ENCODE measurements at regions not wholly inside any gene's neighbourhood (a gene's known extent, or its start where the extent isn't known, plus 50 kb on each side); places are given as distances from the start of the nearest gene placed in this dataset.

GRCh38 chr2:144632809-144633208, 112.9 kb upstream of the ZEB2 start:
- no peak overlapping the region for H3K4me3 ChIP-seq
- no peaks in the 10 kb centered on the region for H3K27me3 ChIP-seq
- no peak overlapping the region for H3K27ac ChIP-seq
- no peaks in the 10 kb centered on the region for H3K36me3 ChIP-seq
- no peak for TF ChIP-seq POLR2A (IDR thresholded peaks at IDR 0.05)
- TF ChIP-seq CTCF (IDR thresholded peaks at IDR 0.05): no peak
- H3K9me3 ChIP-seq: no peaks in the 10 kb centered on the region
- no peak for DNase-seq
- no peaks in the 10 kb centered on the region for H3K4me1 ChIP-seq

- no peak for TF ChIP-seq CTCF (IDR thresholded peaks at IDR 0.05)
- no peak for TF ChIP-seq POLR2A (IDR thresholded peaks at IDR 0.05)
These were observed 111.7 kb upstream of the ZEB2 start for GRCh38 chr2:144631636-144632035.

GRCh38 chr2:144630459-144631215, 110.7 kb upstream of the ZEB2 start:
- Histone ChIP-seq H3K4me3 (no peak overlapping the region), H3K27ac (no peak overlapping the region), H3K27me3 (no peaks in the 10 kb centered on the region), H3K9me3 (no peaks in the 10 kb centered on the region), H3K36me3 (no peaks in the 10 kb centered on the region), H3K4me1 (no peaks in the 10 kb centered on the region)
- no peak for DNase-seq
- TF ChIP-seq POLR2A (IDR thresholded peaks at IDR 0.05) (no peak), CTCF (IDR thresholded peaks at IDR 0.05) (no peak)

More at GRCh38 chr2:144631636-144632035, 111.7 kb upstream of the ZEB2 start:
- no peak overlapping the region for H3K27ac ChIP-seq
- H3K4me3 ChIP-seq: no peak overlapping the region
- no peak for DNase-seq
- no peaks in the 10 kb centered on the region for H3K9me3 ChIP-seq
- no peaks in the 10 kb centered on the region for H3K36me3 ChIP-seq
- no peaks in the 10 kb centered on the region for H3K27me3 ChIP-seq
- no peaks in the 10 kb centered on the region for H3K4me1 ChIP-seq

GRCh38 chr2:144629935-144630334, 110.0 kb upstream of the ZEB2 start:
- no peak for DNase-seq
- no peak overlapping the region for H3K4me3 ChIP-seq
- no peaks in the 10 kb centered on the region for H3K27me3 ChIP-seq
- TF ChIP-seq POLR2A (IDR thresholded peaks at IDR 0.05) (no peak), CTCF (IDR thresholded peaks at IDR 0.05) (no peak)
- H3K9me3 ChIP-seq: no peaks in the 10 kb centered on the region
- H3K27ac ChIP-seq: no peak overlapping the region
- H3K36me3 ChIP-seq: no peaks in the 10 kb centered on the region
- H3K4me1 ChIP-seq: no peaks in the 10 kb centered on the region

GRCh38 chr2:144628566-144628965, 108.6 kb upstream of the ZEB2 start:
- Histone ChIP-seq H3K27ac (no peak overlapping the region), H3K36me3 (no peaks in the 10 kb centered on the region), H3K27me3 (no peaks in the 10 kb centered on the region), H3K9me3 (no peaks in the 10 kb centered on the region), H3K4me3 (no peak overlapping the region), H3K4me1 (no peaks in the 10 kb centered on the region)
- no peak for DNase-seq
- no peak for TF ChIP-seq CTCF (IDR thresholded peaks at IDR 0.05)
- no peak for TF ChIP-seq POLR2A (IDR thresholded peaks at IDR 0.05)

All from Peyer's patch (tissue), 4 donors.